Fibroblast of skin of right biceps (primary cell): ENCODE measurements at regions not wholly inside any gene's neighbourhood (a gene's known extent, or its start where the extent isn't known, plus 50 kb on each side); places are given as distances from the start of the nearest gene placed in this dataset.

Source experiments
- DNase-seq: peaks from one replicate; pipeline ENCODE4 v3.0.0-alpha.2; 2013

DNA sequence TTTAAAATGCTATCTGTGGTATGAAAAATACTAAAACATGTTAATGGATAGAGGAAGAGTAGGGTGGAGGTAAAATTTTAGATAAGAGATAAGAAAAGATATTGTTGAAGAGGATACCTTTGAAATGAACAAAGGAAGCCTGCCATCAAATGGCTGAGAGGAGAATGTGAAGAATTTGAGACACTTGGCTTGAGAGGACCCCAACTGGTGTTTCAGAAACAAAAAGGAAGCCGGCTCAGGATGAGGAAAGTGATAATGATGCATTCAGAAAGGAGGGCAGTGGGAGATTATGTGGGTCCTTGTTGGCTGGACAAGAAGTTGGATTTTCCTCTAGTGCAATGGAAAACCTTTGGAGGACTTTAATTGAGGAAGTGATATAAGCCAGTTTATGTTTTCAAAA is 264.4 kb downstream of the DUSP6 start:
- no peak for DNase-seq

- no peak for DNase-seq
These were observed 265.0 kb downstream of the DUSP6 start for GRCh38 chr12:89087149-89087825.

- no peak for DNase-seq
These were observed 266.9 kb downstream of the DUSP6 start for GRCh38 chr12:89085421-89085820.

- peak; percentile 48 for DNase-seq
These were observed 267.6 kb downstream of the DUSP6 start for GRCh38 chr12:89084751-89085150.

DNA sequence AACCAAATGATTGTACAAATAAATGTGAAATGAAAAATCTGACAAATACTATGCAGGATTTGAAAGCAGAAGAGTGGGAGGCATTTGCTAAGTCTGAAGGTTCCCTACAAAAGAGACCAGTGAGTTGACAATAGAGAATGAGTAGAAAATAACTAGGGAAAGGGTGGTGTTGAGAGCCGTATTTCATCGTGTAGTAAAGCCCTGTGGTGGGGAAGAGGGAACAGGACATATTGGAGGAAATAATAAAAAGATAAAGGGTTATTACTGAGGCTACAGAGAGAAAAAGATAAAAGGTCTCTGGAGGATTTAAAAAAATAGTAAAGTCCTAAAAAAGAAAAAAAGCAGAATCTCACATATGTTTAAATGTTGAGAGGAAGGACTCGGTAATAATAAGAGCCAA is 268.8 kb downstream of the DUSP6 start:
- no peak for DNase-seq

- DNase-seq: peak; percentile 72
These were observed 269.9 kb downstream of the DUSP6 start for GRCh38 chr12:89082370-89082753.

DNA sequence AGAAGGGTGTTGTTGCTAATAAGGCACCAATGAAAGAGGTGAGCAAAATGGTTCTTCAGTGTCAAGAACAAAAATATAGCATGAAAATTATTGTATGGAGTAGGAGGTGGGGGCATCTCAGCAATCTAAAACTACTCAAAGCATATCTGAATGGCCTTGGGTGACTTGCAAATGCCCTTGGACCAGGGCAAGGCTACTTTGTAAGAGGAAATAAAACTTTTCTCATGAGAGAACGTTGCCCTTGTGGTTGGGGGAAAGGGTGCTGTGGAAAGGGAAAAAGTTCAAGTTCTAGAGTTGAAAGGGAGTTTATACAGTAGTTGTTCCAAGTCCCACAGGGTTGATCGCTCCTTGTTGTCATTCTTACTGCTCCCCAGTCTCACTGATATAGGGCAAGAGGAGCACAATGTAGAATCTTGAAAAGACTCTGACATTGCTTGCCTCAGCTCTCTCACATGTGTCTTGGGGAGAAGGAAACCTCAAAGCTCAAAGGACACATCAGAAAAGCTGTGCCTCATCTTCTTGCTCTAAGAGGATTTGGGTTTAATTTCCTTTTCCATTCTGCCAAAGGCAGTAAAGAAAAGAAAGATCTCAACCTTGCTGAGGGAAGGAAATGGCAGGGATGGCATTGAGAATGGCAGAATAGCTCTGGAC is 270.5 kb downstream of the DUSP6 start:
- no peak for DNase-seq

DNA sequence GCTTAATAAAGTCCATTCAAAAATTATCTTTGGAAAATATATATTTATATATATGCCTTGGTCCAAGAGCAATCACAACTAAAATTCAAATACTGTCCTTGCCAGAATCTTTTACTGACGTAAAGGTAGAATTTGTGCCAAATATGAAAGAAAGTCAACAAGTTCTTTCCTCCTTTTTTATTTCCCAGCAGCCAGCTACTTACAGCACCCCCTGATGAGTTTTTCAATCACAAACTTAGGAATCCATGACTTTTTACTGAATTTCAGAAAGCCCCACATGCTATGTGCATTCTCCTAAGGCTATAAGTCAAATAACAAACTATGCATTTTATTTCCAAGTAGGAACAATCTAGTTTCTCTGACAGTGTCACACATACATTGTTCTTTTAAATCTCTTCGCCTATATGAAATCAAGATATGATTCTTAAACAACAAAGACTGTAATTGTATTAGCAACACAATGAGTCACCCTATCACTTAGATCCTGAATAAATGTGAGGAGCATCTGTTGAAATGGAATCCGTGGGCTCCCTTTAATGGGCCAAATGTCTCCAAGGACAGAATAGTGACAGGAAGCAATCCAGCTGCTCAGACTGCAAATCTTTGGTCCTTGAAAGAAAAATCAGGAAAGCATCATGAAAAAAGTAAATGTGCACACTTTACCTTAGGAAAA is 271.4 kb downstream of the DUSP6 start:
- DNase-seq: peak; percentile 25

DNA sequence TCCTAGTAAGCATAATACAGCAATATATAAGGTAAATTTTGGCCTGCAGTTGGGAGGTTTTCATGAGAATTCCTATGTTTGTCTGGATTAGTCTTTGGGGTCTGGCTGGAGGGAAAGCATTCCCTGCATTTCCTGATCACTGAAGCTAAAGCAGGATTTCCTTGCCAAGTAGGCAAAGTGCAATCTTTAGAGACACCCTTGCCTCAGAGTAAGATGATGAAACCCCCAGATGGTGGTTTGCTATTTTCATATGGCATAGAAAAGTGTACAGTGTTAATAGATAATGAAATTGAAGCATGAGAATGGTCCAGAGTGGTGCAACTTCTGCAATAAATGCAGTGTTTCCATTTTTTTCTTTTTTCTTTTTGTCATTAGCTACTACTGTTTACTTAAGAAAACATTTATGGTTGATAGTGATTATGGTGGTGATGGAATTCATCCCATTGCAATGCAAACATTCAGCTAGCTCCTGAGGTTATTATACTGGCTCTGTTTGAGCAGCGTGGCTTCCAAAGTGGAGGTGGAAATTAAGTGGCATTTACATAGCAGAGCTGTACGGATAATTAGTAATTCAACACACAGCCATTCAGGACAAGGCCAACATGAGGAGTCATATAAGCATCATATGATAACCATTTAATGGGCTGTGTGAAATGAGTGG is 276.3 kb downstream of the DUSP6 start:
- DNase-seq: peak; percentile 49

GRCh38 chr12:89073659-89074058 is 278.6 kb downstream of the DUSP6 start:
- no peak for DNase-seq

- peak; percentile 83 for DNase-seq
These were observed 279.3 kb downstream of the DUSP6 start for GRCh38 chr12:89073027-89073398.

GRCh38 chr12:89072294-89073026 is 279.8 kb downstream of the DUSP6 start:
- no peak for DNase-seq

DNA sequence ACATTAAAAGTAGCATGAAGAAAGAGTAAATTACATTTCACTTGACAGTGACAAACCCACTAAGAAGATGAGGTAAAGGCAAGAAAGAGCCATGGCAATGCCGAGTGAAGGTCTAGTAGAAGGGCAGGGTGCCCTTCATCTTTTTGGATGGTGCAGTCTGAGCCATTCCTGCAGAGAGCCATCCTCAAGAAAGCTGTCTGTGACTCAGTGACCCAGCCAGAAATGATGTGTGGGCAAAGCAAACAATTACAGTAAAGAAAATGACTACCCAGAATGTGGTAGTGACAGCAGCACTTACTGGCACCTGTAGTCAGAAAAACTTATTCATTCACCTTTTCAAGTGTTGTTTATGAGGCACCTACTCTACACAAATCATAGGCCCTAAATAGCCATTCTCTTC is 281.7 kb downstream of the DUSP6 start:
- DNase-seq: no peak

DNA sequence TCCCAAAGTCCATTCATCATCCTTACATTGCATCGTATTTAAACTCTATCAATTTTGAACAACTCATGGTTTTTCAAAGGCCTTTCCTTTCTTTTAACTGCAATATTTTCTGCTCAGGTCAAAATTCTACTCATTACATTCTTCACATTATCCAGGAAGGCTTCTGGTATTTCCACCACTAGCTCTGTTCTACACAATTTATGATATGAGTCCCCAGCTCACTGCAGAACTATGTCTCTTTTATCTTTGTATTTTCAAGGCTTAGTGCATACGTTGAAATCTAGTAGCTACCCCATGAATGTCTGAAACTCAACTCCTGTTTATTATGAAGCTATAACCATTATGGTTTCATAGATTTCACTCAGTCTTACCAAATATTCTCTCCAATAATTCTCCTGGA is 282.9 kb downstream of the DUSP6 start:
- peak; percentile 22 for DNase-seq

- peak; percentile 95 for DNase-seq
These were observed 284.7 kb downstream of the DUSP6 start for GRCh38 chr12:89067421-89068187.

DNA sequence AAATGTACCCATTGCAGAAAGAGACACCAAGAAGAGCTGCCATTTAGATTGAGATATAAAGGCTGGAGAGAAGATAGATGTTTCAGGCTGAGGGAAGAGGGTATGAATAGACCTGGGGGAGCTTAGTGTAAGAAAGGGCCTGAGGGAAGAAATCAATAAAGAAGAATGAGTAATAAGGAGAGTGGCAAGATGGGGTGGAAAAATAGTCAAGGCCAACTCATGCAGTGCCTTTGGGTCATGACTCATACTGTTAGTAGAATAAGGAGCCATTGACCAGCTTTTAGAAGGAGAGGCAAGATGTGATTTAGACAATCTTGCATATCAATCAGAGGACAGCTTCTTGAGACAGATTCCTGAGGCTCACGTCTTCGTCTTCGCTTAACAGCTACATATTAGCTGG is 287.5 kb downstream of the DUSP6 start:
- peak; percentile 62 for DNase-seq

DNA sequence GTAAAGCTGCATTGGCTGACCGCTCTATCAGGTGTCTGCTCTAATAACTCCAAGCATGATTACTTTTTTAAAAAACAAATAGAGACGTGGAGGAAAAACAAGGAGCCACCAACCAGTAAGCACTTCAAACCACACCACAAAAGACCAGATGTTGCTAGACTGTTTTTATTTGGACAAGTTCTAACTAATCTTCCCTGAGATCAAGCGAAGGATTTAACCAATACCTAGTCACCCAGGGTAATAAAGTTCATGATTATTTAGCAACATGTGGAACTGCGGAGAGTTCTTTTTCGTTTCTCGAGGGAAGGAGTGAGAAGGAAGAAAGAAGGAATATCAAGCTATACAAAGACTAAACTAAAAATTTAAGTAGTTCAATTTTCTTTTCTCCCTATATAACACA is 288.1 kb downstream of the DUSP6 start:
- no peak for DNase-seq

DNA sequence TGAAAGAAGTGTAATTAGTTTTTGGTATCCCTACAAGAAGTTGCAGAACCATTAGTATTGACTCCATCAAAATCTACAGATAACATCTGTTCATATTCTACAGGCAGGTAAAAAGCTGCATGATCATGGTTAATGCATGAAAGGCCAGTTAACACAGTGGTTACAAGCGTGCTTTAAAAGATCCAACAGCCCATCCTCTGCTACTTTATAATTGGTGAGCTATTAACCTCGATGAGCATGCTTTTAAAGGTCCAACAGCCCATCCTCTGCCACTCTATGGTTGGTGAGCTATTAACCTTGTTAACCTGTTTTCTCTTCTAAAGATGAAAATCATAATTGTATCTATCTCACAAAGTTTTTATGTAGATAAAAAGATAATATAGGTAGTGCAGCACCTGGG is 289.3 kb downstream of the DUSP6 start:
- DNase-seq: no peak

DNA sequence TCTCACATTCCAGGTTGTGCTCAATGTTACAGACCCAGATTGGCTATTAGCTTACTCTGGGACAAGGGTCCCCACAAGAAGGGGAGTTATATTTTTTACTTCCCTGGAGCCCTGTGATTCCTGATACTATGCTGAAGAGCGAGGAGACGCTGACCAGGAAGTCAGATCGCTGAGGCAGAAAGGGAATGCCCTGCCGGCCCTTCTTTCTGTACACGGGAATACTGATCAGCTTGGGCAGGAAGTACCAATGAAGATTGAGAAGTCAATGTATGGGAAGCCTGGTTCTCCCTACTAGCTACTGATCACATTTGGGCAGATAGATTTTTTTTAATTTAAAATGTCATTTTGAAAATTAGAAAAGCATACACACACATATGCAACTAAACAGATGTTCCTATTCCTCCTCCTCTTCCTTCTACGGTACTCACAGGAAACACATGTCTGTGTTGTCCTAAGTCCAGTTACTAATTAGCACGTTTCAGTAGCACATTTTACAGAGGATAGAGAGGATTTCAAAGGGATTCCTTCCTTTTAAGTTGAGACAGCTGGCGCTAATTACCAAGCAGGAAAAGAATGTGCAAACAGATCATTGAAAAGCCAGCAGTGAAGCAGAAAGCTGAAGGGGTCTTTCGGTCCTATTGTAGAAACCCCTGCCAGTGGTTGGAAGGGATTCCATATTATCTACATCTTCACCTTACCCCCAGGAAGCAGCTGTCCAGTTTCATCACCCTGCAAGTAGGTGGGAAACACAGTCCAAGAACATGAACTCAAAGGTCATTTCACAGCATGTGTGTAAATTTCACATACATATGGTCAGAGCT is 292.4 kb downstream of the DUSP6 start:
- peak; percentile 12 for DNase-seq

DNA sequence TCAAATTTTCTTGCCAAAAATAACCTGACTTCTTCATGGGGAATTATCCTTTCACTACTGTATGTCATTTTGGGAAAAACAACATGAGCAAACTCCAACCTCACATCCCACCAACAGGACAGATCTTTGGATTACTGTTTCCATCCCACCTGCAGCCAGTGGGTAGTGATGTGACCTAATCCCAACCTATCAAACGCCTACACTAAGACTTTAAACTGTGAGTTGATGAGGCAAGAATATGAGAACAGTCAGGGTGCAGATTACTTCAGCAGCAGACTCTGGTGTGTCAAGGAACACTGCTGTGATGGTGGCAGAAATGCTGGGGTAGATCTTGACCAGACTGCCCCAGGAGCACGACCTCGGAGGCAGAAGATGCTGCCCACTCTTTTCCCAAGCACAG is 293.2 kb downstream of the DUSP6 start:
- DNase-seq: no peak

- no peak for DNase-seq
These were observed 293.9 kb downstream of the DUSP6 start for GRCh38 chr12:89058402-89058801.
